IPS-18c (cell line): ENCODE measurements at regions not wholly inside any gene's neighbourhood (a gene's known extent, or its start where the extent isn't known, plus 50 kb on each side); places are given as distances from the start of the nearest gene placed in this dataset.
"Not testable (repeated sequence)": the region's sequence is repeated elsewhere in the genome, so short reads cannot be mapped to it uniquely, and the experiment has no call there.

Experiments
- H3K4me3 ChIP-seq: 2 replicates; pipeline ENCODE4 v1.7.0; 2013; ENCODE audit warnings: low read depth, mild to moderate bottlenecking, low read length, moderate library complexity; ENCODE audit not compliant: insufficient read depth
- H3K9me3 ChIP-seq: one replicate; pipeline ENCODE4 v1.6.1; 2013; ENCODE audit warnings: mild to moderate bottlenecking, low read length, moderate library complexity; ENCODE audit not compliant: control insufficient read depth, insufficient read depth

DNA sequence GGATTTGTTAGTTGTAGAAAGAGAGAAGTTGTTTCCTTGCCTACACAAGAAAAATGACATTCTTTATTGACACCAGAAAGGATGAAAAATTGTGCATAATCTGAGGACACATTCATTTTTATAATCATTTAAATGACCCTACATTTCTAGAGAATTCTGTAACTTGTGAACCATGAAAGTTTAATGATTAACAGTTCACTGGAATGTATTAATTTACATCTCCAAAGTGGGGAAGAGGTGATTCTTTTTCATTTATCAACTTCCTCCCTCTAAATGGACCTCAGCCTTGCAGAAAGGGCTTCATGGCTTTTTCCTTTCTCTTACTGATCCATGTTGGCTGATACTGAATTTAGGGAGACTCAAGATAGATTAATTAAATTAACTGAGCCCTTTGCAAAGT, 565.2 kb upstream of the LINC00305 start:
- H3K4me3 ChIP-seq, result no peak overlapping the region
- H3K9me3 ChIP-seq, result no peaks in the 10 kb centered on the region

DNA sequence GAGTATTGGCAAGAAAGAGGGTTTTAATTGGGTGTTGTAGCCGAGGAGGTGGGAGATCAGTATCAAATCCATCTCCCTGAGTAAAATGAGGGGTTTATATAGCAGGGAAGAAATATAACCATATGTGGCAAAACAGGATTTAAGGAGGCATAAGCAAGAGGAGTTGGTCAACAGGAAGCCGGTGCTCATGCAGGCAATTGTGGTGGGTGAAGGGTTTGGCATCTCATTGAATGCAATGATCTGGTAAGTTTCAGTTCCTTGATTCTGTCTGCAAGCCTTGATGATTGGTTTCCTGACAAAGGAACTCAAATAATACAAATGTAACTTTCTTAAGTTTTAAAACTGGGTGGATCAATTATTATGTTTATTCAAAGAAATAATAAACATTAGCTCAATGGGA, 564.4 kb upstream of the LINC00305 start:
- H3K9me3 ChIP-seq, result no peaks in the 10 kb centered on the region
- H3K4me3 ChIP-seq, result no peak overlapping the region

DNA sequence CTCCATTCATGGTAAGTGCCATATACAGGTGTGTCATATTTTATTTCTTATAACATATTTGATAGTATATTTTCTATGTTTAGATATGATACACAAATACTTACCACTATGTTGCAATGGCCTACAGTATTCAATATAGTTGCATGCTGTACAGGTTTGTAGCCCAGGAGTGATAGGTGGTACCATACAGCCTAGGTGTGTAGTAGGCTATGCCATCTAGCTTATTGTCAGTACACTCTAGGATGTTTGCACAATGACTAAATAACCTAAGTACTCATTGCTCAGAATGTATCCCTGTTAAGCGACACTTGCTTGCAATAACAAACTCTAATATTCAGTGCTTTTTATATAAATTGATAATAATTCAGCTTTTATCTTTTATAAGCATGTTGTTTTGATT, 563.1 kb upstream of the LINC00305 start:
- Histone ChIP-seq H3K4me3 (no peak overlapping the region), H3K9me3 (no peaks in the 10 kb centered on the region)

DNA sequence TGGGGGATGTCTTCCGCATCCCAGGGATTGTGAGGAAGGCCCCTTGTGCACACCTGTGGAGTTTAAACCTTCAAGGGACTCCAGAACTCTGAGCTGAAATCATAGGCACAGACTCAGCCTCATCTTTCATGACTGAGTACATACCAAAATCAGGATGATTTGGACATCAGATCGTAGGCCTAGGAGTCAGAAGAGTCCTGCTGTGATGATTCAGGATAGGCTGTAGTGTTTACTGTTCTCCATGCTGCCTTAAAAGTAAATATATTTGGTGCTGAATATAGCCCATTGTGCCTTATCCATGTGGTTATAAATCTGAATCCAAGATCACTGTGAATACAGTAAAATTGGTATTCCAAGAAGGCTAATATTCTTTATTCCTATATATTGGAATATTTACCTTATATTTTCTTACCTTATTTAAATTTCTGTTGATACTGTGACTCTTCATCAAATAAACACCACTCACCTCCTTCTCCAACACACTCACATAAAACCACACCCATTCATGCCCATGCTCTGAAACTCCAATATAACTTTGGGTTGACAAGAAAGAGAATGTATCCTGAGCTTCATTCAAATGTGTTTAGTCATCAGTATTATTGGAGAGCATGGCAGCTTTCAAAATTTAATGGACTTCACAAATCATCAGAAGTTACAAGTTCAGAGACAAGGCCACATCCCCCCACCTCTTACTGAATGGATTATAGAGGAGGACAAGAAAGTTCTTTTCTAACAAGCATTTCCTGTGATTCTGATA, 561.4 kb upstream of the LINC00305 start:
- no peak overlapping the region for H3K4me3 ChIP-seq
- H3K9me3 ChIP-seq, result no peaks in the 10 kb centered on the region

DNA sequence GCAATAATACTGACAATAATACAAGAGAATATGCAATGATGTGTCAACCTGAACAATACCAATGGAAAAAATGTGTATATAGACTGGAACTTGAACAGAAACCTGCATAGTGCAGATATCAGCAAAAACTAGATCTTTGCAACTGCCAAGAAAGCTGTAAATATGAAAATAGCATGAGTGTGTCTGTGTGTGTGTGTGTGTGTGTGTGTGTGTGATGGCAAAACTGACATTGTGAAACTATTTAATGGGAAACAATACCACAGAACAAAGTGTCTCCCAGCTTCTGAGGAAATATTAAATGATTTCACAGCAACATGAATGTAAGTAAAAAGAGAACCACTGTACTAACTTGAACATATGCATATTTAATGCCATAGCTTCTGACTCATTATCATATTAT, 558.2 kb upstream of the LINC00305 start:
- no peak overlapping the region for H3K4me3 ChIP-seq
- no peaks in the 10 kb centered on the region for H3K9me3 ChIP-seq

DNA sequence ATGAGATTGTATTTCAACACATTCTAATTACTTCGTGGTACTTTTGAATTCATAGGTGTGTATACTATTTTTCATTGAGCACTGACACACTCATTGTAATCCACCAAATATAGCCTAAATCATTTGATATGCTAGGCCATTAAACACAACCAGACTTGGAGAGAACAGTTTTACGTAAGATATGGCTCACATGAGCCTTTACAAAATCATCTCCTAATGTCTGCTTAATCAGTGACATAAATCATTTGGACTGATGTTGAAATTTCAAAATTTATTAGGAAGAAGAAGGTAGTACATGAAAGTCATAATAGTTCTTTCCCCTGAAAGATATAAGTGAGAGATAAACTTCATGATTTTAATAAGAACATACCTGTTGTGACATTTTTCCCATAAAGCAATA, 550.2 kb upstream of the LINC00305 start:
- Histone ChIP-seq H3K9me3 (no peaks in the 10 kb centered on the region), H3K4me3 (no peak overlapping the region)

DNA sequence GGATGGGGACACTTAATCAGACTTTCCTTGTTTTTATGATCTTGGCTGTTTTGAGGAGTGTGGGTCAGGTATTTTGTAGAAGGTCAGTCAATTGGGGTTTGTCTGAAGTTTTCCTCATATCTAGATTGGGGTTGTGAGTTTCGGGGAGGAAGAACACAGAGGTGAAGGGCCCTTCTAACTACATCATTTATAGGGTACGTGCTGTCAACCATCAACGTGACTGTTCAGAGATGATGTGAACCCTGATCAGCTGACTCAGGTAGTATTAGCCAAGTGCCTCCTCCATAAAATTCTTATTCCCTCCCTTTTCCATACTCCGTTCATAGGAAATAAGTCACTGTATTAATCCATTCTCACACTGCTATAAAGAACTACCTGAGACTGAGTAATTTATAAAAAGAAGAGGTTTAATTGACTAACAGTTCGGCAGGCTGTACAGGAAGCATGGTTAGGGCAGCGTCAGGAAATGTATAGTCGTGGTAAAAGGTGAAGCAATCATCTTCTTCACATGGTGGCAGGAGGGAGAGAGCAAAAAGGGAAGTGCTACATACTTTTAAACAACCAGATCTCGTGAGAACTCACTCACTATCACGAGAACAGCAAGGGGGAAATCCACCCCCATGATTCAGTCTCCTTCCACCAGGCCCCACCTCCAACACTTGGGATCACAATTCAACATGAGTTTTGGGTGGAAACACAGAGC, 547.1 kb upstream of the LINC00305 start:
- H3K4me3 ChIP-seq, result no peak overlapping the region
- H3K9me3 ChIP-seq, result no peaks in the 10 kb centered on the region

DNA sequence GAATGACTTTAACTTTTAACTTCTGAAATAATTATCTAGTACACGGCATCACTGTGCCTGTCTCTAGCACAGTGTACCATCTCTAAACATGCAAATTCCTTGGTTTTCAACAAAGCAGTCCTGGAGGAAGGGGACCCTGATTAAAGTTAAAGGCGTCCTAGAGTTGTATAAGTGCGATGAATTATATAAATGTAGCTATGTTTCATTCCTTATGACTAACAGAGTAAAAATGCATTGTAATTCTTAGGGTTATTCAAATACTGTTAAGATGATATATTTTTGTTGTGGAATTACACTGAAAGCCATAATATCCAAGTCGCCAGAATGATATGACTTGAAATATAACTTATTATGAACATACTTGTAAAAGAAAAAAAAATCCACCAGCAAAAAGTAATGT, 544.9 kb upstream of the LINC00305 start:
- no peak overlapping the region for H3K4me3 ChIP-seq
- H3K9me3 ChIP-seq, result no peaks in the 10 kb centered on the region

DNA sequence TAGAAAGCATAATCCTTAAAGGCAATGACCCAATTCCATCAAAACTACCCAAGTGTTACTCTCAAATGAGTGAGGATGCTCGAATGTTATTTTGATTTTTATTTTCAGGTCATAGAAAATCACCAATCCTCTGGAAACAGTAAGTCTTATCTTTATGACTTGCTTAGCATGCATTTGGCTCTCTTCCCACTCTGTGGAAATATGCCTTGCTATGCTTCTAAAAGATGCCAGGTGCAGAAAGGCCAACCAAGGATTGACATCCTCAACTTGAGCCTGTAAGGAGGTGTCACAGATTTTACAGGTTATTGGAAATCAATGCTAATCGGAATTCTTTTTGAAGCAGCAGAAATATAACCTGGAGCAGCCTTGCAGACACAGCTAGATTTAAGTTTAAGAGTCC, 543.9 kb upstream of the LINC00305 start:
- Histone ChIP-seq H3K4me3 (no peak overlapping the region), H3K9me3 (no peaks in the 10 kb centered on the region)

DNA sequence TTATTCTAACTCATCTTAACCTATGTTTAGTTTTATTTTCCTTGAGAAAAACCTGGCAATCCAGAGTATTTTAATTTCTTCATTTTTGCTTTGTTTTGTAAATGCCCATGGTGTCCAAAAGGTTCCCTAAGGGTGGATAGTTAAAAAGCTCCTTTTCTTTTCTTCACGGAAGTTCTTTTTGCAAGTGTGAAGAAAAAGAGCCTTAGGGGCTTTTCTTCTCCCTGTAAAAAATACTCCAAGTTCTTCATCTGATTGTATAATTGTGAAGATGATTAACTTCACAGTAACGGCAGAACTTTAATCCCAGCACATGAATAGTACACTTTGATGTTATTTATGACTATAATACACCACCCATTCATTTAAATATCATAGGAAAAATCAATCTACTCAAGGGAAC, 530.2 kb upstream of the LINC00305 start:
- Histone ChIP-seq H3K4me3 (no peak overlapping the region), H3K9me3 (no peaks in the 10 kb centered on the region)

DNA sequence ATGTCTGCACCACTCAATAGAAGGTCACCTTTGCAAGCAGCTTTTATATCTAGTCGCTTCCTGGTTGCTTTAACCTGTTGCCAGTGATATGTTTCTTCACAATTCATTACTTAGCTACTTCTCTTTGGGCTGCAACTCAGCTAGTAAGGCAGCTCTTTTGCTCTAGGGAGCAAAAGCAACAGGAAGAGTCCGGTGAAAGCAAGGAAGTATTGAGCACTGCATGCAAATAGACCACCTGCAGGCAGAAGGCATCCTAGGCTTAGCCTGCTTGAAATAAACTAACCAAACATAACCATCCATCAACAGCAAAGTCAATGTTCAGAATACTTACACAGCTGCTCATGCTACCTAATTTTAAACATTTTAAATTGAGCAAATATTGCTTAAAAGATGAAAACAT, 529.2 kb upstream of the LINC00305 start:
- Histone ChIP-seq H3K4me3 (no peak overlapping the region), H3K9me3 (no peaks in the 10 kb centered on the region)

DNA sequence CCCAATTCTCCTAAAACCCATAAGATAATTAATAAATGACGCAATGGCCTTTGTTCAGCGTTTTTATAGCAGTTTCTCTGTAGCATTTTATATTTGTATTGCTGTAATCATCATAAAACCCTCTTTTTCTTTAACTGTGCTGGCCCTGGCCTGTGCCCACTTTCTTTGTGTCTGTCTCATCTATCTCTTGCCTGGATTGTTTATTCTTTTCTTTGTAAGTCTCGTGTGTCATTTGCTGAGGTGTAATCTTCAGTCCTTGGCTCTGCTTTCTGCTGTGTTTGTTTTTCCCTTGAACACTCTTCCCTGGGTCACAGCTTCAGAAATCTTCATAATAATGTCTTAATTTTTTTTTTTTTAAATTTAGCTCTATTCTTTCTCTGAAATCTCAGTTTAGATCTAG, 525.8 kb upstream of the LINC00305 start:
- H3K4me3 ChIP-seq, result no peak overlapping the region
- no peaks in the 10 kb centered on the region for H3K9me3 ChIP-seq

DNA sequence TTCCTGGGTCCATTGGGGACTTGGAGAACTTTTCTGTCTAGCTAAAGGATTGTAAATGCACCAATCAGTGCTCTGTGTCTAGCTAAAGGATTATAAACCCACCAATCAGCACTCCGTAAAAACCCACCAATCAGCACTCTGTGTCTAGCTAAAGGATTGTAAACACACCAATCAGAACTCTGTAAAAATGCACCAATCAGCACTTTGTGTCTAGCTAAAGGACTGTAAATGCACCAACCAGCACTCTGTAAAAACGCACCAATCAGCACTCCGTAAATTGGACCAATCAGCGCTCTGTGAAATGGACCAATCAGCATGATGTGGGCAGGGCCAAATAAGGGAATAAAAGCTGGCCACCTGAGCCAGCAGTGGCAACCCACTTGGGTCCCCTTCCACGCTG, 522.4 kb upstream of the LINC00305 start:
- not testable (repeated sequence) for H3K9me3 ChIP-seq, H3K4me3 ChIP-seq

DNA sequence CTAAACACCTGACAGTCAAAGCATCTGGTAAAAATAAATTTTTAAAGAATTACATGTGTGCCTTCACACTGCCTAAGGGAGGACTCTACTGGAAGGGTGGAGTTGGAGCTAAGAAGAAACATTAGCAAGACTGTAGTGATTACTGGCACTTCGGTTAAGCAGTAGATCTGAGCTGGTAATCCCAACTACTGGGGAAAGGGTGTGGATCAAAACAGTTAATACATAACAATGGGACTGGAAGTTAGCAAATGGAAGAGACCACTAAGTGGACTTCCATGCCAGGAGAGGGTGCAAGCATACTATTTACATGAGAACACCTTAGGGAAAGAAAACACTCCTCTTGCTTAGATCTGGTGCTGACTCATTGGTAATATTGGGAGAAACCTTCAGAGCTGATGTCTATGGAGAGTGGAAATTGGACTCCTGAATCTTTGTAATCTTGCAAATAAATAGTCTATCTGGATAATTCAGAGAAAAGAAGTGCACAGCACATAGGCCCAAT, 519.6 kb upstream of the LINC00305 start:
- Histone ChIP-seq H3K4me3 (no peak overlapping the region), H3K9me3 (no peaks in the 10 kb centered on the region)

DNA sequence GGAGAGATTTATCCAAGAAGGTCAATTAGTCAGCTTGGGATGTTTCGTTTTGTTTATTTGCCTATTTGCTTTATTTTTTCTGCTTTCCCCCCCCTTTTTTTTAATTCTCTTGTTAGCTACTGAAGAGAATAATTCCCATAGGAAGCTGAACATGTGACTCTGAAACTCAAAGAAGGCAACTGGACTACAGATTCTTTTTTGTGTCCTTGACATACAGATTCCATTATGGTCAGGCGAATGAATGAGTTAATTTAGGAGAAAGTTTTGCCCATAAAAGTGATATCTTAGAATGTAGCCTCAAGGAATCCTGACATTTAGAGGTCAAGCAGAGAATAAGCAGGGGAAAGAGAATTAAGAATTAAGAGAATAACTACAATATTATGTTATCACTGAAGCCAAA, 514.2 kb upstream of the LINC00305 start:
- no peak overlapping the region for H3K4me3 ChIP-seq
- H3K9me3 ChIP-seq, result no peaks in the 10 kb centered on the region

DNA sequence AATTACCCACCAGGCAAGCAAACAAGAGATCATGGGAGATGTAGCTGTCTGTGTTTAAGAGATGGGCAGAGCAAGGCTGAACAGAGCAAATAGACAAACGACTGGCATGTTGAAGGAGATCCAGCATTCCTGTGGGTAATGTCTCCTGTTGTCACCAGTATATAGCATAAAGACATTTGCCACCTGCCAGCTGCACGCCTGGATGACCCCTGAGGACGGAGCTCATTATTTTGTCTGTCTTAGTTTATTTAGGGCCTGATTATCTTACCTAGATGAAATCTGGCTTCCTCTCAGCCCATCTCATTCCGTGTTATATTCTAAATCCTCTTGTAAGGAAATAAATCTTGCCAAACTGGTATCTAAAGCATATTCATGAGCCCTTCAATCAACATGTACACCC, 510.3 kb upstream of the LINC00305 start:
- H3K9me3 ChIP-seq, result no peaks in the 10 kb centered on the region
- H3K4me3 ChIP-seq, result no peak overlapping the region

DNA sequence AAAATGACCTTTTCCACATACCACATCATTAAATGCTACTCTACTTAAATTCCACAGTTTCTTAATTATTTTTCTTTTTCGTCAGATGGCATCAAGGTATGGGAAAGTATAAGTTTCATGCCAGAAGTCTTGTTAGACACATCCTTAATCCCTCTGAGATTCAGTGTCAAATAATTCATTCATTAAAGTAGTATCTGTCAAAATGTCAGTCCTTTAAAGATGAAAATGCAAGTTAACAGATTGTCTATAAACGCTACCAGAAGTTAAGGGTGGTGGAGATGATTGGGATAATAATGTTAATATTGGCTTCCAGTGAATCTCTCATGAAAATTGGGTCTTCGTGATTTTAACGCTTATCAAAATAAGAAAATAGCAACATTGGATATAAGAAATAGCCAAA, 504.2 kb upstream of the LINC00305 start:
- Histone ChIP-seq H3K4me3 (no peak overlapping the region), H3K9me3 (no peaks in the 10 kb centered on the region)

DNA sequence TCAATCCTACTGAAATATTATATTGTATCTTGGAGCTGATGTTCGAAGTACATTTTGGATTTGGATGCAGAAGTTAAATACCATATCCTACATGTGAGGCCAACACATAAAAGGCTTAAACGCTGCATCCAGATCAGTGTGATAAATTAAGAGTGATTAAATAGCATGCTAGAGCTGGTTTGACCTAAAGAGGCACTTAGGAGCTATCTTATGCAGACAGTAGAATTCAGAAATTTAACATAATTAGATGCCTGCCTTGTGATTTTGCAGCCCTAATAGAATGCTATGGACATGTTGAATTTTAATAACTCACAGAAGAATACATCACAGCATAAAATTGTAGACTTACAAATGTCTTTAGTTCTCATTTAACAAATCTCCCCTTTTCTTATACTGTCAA, 501.2 kb upstream of the LINC00305 start:
- no peaks in the 10 kb centered on the region for H3K9me3 ChIP-seq
- no peak overlapping the region for H3K4me3 ChIP-seq

DNA sequence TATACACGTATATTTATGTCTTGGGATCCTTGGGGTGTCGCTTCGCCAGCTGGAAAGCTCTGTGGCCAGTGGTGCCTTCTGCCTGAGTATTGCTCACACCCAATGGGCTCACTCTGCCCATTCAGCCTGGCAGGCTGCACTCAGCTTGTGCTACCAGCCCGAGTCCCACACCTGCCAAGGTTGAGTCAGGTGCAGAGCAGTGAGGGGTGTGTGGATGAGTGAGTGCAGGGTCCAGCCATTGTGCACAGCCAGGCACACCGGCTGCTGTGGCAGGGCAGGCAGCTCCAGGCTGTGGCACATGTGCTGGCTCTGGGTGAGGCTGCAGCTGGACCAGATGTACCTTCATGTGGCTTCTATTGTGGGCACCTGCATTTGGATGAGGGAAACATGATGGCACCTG, 496.9 kb upstream of the LINC00305 start:
- Histone ChIP-seq H3K4me3 (no peak overlapping the region), H3K9me3 (no peaks in the 10 kb centered on the region)
